CD4-positive, alpha-beta T cell (primary cell): ENCODE measurements at regions not wholly inside any gene's neighbourhood (a gene's known extent, or its start where the extent isn't known, plus 50 kb on each side); places are given as distances from the start of the nearest gene placed in this dataset.
"Not testable (repeated sequence)": the region's sequence is repeated elsewhere in the genome, so short reads cannot be mapped to it uniquely, and the experiment has no call there.

Experiments
- ATAC-seq: fragments of 200-7000 bp; cut with Tn5 transposase; one replicate; pipeline ENCODE4 v1.10.0; 2022; ENCODE audit warnings: mild to moderate bottlenecking; ENCODE audit not compliant: poor library complexity
- CTCF ChIA-PET: fragments of 350-600 bp; sonication (Branson Sonifier 250); formaldehyde crosslinking; loops from one replicate; lab custom pipeline; 2021; ENCODE audit warnings: antibody characterized with exemption, inconsistent platforms; lab: Charles Lee
- POLR2A ChIA-PET: fragments of 350-600 bp; sonication (Branson Sonifier 250); formaldehyde crosslinking; loops from one replicate; lab custom pipeline; 2021; ENCODE audit warnings: antibody characterized with exemption, inconsistent platforms; lab: Charles Lee
- DNase-seq, 14 experiments: peaks; one replicate each; pipeline ENCODE4 v3.0.0-alpha.2; 2013 to 2020; ENCODE audit warnings: mixed read lengths in 2 of 14
- H3K27ac ChIP-seq, 2 donors: one replicate each; pipeline versions ENCODE4 v1.5.1 to v1.7.0; 2013; ENCODE audit warnings: low read length in 2 of 2, low read depth in 1 of 2, mild to moderate bottlenecking in 1 of 2
- H3K27me3 ChIP-seq, 2 experiments: 1 replicate in 1 of 2; 2 replicates in 1 of 2; pipeline versions ENCODE4 v1.6.1 to v1.7.0; 2013; ENCODE audit warnings: low read length in 2 of 2, control low read depth in 1 of 2, mild to moderate bottlenecking in 1 of 2, moderate library complexity in 1 of 2; ENCODE audit not compliant: insufficient read depth in 2 of 2, control insufficient read depth in 1 of 2
- H3K36me3 ChIP-seq: one replicate; pipeline ENCODE4 v1.6.1; 2013; ENCODE audit warnings: low read length, control low read depth; ENCODE audit not compliant: insufficient read depth
- H3K4me1 ChIP-seq: one replicate; pipeline ENCODE4 v1.6.1; 2013; ENCODE audit warnings: low read length, control low read depth; ENCODE audit not compliant: insufficient read depth
- H3K4me3 ChIP-seq: one replicate; pipeline ENCODE4 v1.5.1; 2013; ENCODE audit warnings: mild to moderate bottlenecking, low read length, moderate library complexity
- H3K9me3 ChIP-seq, 2 experiments: 1 replicate in 1 of 2; 2 replicates in 1 of 2; pipeline versions ENCODE4 v1.6.1 to v1.7.0; 2013; ENCODE audit warnings: low read length in 2 of 2, mild to moderate bottlenecking in 2 of 2, control low read depth in 1 of 2, moderate library complexity in 1 of 2; ENCODE audit not compliant: control insufficient read depth in 1 of 2, insufficient read depth in 1 of 2
- H3K27ac Mint-ChIP-seq: one replicate; pipeline ENCODE4 v1.8.0; 2020; ENCODE audit warnings: mixed read lengths
- H3K27me3 Mint-ChIP-seq: one replicate; pipeline ENCODE4 v1.8.0; 2021; ENCODE audit warnings: mixed read lengths
- H3K36me3 Mint-ChIP-seq: one replicate; pipeline ENCODE4 v1.8.0; 2021; ENCODE audit warnings: low read depth, mixed read lengths
- H3K4me1 Mint-ChIP-seq: one replicate; pipeline ENCODE4 v1.8.0; 2021; ENCODE audit warnings: low read depth, mixed read lengths
- H3K4me3 Mint-ChIP-seq: one replicate; pipeline ENCODE4 v1.8.0; 2020; ENCODE audit warnings: mild to moderate bottlenecking, mixed read lengths
- H3K9me3 Mint-ChIP-seq: one replicate; pipeline ENCODE4 v1.8.0; 2020; ENCODE audit warnings: mixed read lengths
- intact Hi-C, 2 experiments: fragments of 100-400 bp; cut with DNase I in 1 of 2; cut with micrococcal nuclease in 1 of 2; formaldehyde crosslinking; loops; one replicate each; pipeline versions ENCODE4 v1.15.1 to v1.9.0; 2023 to 2025; cut with DNase I, micrococcal nuclease
- TF ChIP-seq, protein P1 (sequence below): fragments of 200-600 bp; IDR thresholded peaks from one replicate; pipeline ENCODE4 v1.8.0; 2022; ENCODE audit warnings: antibody characterized with exemption, mild to moderate bottlenecking

DNA sequence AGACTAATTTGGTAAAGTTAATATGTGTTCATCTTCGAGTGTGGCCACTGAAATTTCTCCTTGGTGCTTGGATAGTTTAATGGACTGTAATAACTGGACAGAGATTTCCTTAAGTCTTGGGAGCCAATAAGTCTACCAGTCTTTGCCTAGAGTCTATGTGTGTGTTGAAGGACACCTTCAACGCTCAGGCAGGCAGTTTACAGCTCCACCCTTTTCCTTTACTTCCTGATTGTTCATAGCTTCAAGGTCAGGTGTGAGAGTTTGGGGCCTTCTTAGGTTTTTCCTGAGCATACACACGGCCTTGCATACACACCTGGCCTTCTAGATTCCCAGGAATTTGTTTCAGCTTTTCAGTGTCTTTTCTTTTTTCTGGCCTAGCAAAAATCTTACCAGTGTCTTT is 355.3 kb upstream of the AMOT start:
- H3K36me3 ChIP-seq: no peaks in the 10 kb centered on the region
- Mint-ChIP-seq H3K36me3 (no peaks in the 10 kb centered on the region), H3K9me3 (peaks cover 3% of the 10 kb centered on the region), H3K4me3 (no peak overlapping the region), H3K4me1 (no peaks in the 10 kb centered on the region), H3K27me3 (no peaks in the 10 kb centered on the region), H3K27ac (no peak overlapping the region)
- H3K4me1 ChIP-seq: no peaks in the 10 kb centered on the region
- no peak for ATAC-seq
- H3K27me3 ChIP-seq: no peaks in the 10 kb centered on the region
- no peaks in the 10 kb centered on the region for H3K9me3 ChIP-seq
- no peak overlapping the region for H3K4me3 ChIP-seq
- intact Hi-C loops: no loop called here
- DNase-seq: no peak
- no peak overlapping the region for H3K27ac ChIP-seq
- CTCF ChIA-PET: no interaction called here
- POLR2A ChIA-PET: no interaction called here
- TF ChIP-seq, protein P1, sequence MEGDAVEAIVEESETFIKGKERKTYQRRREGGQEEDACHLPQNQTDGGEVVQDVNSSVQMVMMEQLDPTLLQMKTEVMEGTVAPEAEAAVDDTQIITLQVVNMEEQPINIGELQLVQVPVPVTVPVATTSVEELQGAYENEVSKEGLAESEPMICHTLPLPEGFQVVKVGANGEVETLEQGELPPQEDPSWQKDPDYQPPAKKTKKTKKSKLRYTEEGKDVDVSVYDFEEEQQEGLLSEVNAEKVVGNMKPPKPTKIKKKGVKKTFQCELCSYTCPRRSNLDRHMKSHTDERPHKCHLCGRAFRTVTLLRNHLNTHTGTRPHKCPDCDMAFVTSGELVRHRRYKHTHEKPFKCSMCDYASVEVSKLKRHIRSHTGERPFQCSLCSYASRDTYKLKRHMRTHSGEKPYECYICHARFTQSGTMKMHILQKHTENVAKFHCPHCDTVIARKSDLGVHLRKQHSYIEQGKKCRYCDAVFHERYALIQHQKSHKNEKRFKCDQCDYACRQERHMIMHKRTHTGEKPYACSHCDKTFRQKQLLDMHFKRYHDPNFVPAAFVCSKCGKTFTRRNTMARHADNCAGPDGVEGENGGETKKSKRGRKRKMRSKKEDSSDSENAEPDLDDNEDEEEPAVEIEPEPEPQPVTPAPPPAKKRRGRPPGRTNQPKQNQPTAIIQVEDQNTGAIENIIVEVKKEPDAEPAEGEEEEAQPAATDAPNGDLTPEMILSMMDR: no peak

DNA sequence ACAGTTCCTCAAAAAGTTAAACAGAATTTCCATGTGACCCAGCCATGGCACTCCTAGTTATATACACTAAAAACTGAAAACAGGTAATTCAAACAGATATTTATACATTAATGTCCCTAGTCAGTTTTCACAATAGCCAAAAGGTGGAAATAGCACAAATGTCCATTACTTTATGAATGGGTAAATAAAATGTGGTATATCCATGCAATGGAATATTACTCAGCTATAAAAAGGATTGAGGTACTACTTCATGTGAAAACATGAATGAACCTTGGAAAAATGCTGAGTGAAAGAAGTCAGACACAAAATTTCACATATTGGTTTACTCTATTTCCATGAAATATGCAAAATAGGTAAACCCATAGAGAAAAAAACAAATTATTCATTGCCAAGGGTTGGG is 351.8 kb upstream of the AMOT start:
- Mint-ChIP-seq H3K27ac (no peak overlapping the region), H3K4me3 (no peak overlapping the region), H3K36me3 (no peaks in the 10 kb centered on the region), H3K27me3 (no peaks in the 10 kb centered on the region), H3K9me3 (no peaks in the 10 kb centered on the region), H3K4me1 (no peaks in the 10 kb centered on the region)
- H3K27ac ChIP-seq: no peak overlapping the region
- H3K9me3 ChIP-seq: peaks cover 0 to 5% of the 10 kb centered on the region in 2 experiments
- H3K36me3 ChIP-seq: no peaks in the 10 kb centered on the region
- CTCF ChIA-PET: no interaction called here
- H3K4me1 ChIP-seq: no peaks in the 10 kb centered on the region
- intact Hi-C loops: no loop called here
- ATAC-seq (no peak), DNase-seq (no peak)
- TF ChIP-seq, protein P1: no peak
- POLR2A ChIA-PET: no interaction called here
- no peaks in the 10 kb centered on the region for H3K27me3 ChIP-seq
- H3K4me3 ChIP-seq: no peak overlapping the region

DNA sequence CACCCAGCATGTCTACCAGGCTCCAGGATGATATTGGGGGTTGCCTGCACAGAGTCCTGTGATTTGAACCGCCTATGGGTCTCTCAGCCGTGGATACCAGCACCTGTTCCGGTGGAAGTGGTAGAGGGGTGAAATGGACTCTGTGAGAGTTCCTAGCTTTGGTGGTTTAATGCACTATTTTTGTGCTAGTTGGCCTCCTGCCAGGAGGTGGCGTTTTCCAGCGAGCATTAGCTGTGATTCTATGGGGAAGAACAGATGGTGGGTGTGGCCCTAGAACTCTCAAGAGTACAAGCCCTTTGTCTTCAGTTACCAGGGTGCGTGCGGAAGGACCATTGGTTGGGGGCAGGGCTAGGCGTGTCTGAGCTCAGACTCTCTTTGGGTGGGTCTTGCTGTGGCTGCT is 316.9 kb upstream of the AMOT start:
- ATAC-seq (no peak), DNase-seq (no peak)
- no peak overlapping the region for H3K4me3 ChIP-seq
- intact Hi-C loops: no loop called here
- Mint-ChIP-seq H3K27ac (no peak overlapping the region), H3K4me3 (no peak overlapping the region), H3K4me1 (no peaks in the 10 kb centered on the region), H3K27me3 (no peaks in the 10 kb centered on the region), H3K36me3 (no peaks in the 10 kb centered on the region), H3K9me3 (no peaks in the 10 kb centered on the region)
- H3K27me3 ChIP-seq: no peaks in the 10 kb centered on the region
- POLR2A ChIA-PET: no interaction called here
- CTCF ChIA-PET: no interaction called here
- no peaks in the 10 kb centered on the region for H3K36me3 ChIP-seq
- TF ChIP-seq, protein P1: no peak
- no peaks in the 10 kb centered on the region for H3K4me1 ChIP-seq
- no peaks in the 10 kb centered on the region for H3K9me3 ChIP-seq
- no peak overlapping the region for H3K27ac ChIP-seq

DNA sequence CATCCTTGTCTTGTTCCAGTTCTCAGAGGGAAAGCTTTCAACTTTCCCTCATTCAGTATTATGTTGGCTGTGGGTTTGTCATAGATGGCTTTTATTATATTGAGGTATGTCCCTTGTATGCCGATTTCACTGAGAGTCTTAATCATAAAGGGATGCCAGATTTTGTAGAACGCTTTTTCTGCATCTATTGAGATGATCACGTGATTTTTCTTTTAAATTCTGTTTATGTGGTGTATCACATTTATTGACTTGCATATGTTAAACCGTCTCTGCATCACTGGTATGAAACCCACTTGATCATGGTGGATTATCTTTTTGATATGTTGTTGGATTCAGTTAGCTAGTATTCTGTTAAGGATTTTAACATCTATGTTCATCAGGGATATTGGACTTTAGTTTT is 313.7 kb upstream of the AMOT start:
- H3K27me3 Mint-ChIP-seq, H3K9me3 ChIP-seq, H3K36me3 Mint-ChIP-seq, H3K4me3 Mint-ChIP-seq, H3K27me3 ChIP-seq, DNase-seq, ATAC-seq, H3K27ac Mint-ChIP-seq, H3K27ac ChIP-seq, H3K4me1 Mint-ChIP-seq, POLR2A ChIA-PET, H3K9me3 Mint-ChIP-seq, H3K36me3 ChIP-seq, H3K4me3 ChIP-seq, CTCF ChIA-PET, H3K4me1 ChIP-seq, intact Hi-C loops: not testable (repeated sequence)
